ENCODE measurements at regions not wholly inside any gene's neighbourhood (a gene's known extent, or its start where the extent isn't known, plus 50 kb on each side); places are given as distances from the start of the nearest gene placed in this dataset.

- no peak for DNase-seq (ENCODE audit: low spot score)
Observed at GRCh38 chr12:114302606-114303315, 103.2 kb downstream of the TBX5 start.

GRCh38 chr12:114302117-114302516, 103.8 kb downstream of the TBX5 start:
- no peak for DNase-seq (ENCODE audit: low spot score)

GRCh38 chr12:114294303-114294685, 111.7 kb downstream of the TBX5 start:
- peak; percentile 8 for DNase-seq (ENCODE audit: low spot score)

GRCh38 chr12:114293571-114294302, 112.2 kb downstream of the TBX5 start:
- no peak for DNase-seq (ENCODE audit: low spot score)

GRCh38 chr12:114293073-114293472, 112.9 kb downstream of the TBX5 start:
- DNase-seq (ENCODE audit: low spot score) = no peak

- no peak for DNase-seq (ENCODE audit: low spot score)
Observed at GRCh38 chr12:114291389-114292060, 114.4 kb downstream of the TBX5 start.

- DNase-seq (ENCODE audit: low spot score) = no peak
Observed at GRCh38 chr12:114287821-114288525, 118.0 kb downstream of the TBX5 start.

- DNase-seq (ENCODE audit: low spot score) = no peak
Observed at GRCh38 chr12:114286145-114286544, 119.8 kb downstream of the TBX5 start.

- DNase-seq (ENCODE audit: low spot score) = no peak
Observed at GRCh38 chr12:114285554-114285953, 120.4 kb downstream of the TBX5 start.

- DNase-seq (ENCODE audit: low spot score) = no peak
Observed at GRCh38 chr12:114284041-114284440, 121.9 kb downstream of the TBX5 start.

- DNase-seq (ENCODE audit: low spot score) = no peak
Observed at GRCh38 chr12:114275932-114276785, 129.8 kb downstream of the TBX5 start.

GRCh38 chr12:114275086-114275485, 130.9 kb downstream of the TBX5 start:
- no peak for DNase-seq (ENCODE audit: low spot score)

GRCh38 chr12:114274131-114274530, 131.8 kb downstream of the TBX5 start:
- DNase-seq (ENCODE audit: low spot score) = no peak

GRCh38 chr12:114272605-114273004, 133.3 kb downstream of the TBX5 start:
- DNase-seq (ENCODE audit: low spot score) = no peak

- DNase-seq (ENCODE audit: low spot score) = peak; percentile 15
Observed at GRCh38 chr12:114272071-114272470, 133.9 kb downstream of the TBX5 start.

- DNase-seq (ENCODE audit: low spot score) = no peak
Observed at GRCh38 chr12:114269153-114269552, 136.8 kb downstream of the TBX5 start.

GRCh38 chr12:114266536-114266935, 139.4 kb downstream of the TBX5 start:
- no peak for DNase-seq (ENCODE audit: low spot score)

- DNase-seq (ENCODE audit: low spot score) = no peak
Observed at GRCh38 chr12:114265036-114265435, 140.9 kb downstream of the TBX5 start.

- no peak for DNase-seq (ENCODE audit: low spot score)
Observed at GRCh38 chr12:114263056-114263805, 142.7 kb downstream of the TBX5 start.

- no peak for DNase-seq (ENCODE audit: low spot score)
Observed at GRCh38 chr12:114257687-114258086, 148.3 kb downstream of the TBX5 start.

- no peak for DNase-seq (ENCODE audit: low spot score)
Observed at GRCh38 chr12:114254998-114255397, 150.9 kb downstream of the TBX5 start.

Measured in RKO (cell line).